H1 (cell line): ENCODE measurements at regions not wholly inside any gene's neighbourhood (a gene's known extent, or its start where the extent isn't known, plus 50 kb on each side); places are given as distances from the start of the nearest gene placed in this dataset.

Experiments
- CTCF ChIA-PET: fragments of 300-600 bp; sonication (Branson Sonifier 250); formaldehyde crosslinking; loops from one replicate; lab custom pipeline; 2021; ENCODE audit not compliant: partially characterized antibody; lab: Charles Lee
- POLR2A ChIA-PET: fragments of 300-600 bp; sonication (Branson Sonifier 250); formaldehyde crosslinking; loops from one replicate; lab custom pipeline; 2021; ENCODE audit warnings: inconsistent platforms; ENCODE audit not compliant: partially characterized antibody; lab: Charles Lee
- DNase-seq, 2 experiments: peaks; one replicate each; pipeline versions ENCODE4 v3.0.0 to v3.0.0-alpha.2; 2010 to 2022; ENCODE audit warnings: low spot score in 2 of 2, low read depth in 1 of 2, mixed read lengths in 1 of 2
- FAIRE-seq: peaks from 2 replicates; lab custom pipeline; 2011; peaks lifted over from hg19 to GRCh38; lab: Jason Lieb, UNC
- H2AFZ ChIP-seq: 2 replicates; pipeline ENCODE4 v1.8.1; 2012; ENCODE audit warnings: low read length, inconsistent platforms
- H2AK5ac ChIP-seq: 2 replicates; pipeline ENCODE4 v1.6.1; 2013; ENCODE audit warnings: low read depth, low read length
- H2BK120ac ChIP-seq: replicated peaks from 2 replicates; pipeline ENCODE3; 2013; ENCODE audit warnings: low read depth, low read length, inconsistent platforms
- H2BK12ac ChIP-seq: 2 replicates; pipeline ENCODE4 v1.6.1; 2013; ENCODE audit warnings: low read depth, low read length
- H2BK15ac ChIP-seq: 2 replicates; pipeline ENCODE4 v1.6.1; 2013; ENCODE audit warnings: low read length
- H2BK20ac ChIP-seq: 2 replicates; pipeline ENCODE4 v1.6.1; 2013; ENCODE audit warnings: low read length
- H2BK5ac ChIP-seq: 2 replicates; pipeline ENCODE4 v1.6.1; 2013; ENCODE audit warnings: low read depth, low read length
- H3K14ac ChIP-seq: 2 replicates; pipeline ENCODE4 v1.6.1; 2013; ENCODE audit warnings: inconsistent platforms; ENCODE audit not compliant: insufficient read length
- H3K18ac ChIP-seq: 2 replicates; pipeline ENCODE4 v1.6.1; 2013; ENCODE audit warnings: low read length; ENCODE audit errors: extremely low read depth
- H3K23ac ChIP-seq: 2 replicates; pipeline ENCODE4 v1.6.1; 2013; ENCODE audit warnings: inconsistent platforms; ENCODE audit not compliant: insufficient read length
- H3K23me2 ChIP-seq: 2 replicates; pipeline ENCODE4 v1.6.1; 2013; ENCODE audit warnings: low read depth, low read length
- H3K27ac ChIP-seq: 2 replicates; pipeline ENCODE4 v1.6.1; 2011; ENCODE audit warnings: low read depth, low read length, inconsistent platforms
- H3K27me3 ChIP-seq, 4 experiments: replicated peaks in 1 of 4; 1 replicate in 1 of 4; 2 replicates in 3 of 4; pipeline versions ENCODE4 v1.6.1 to v1.8.1; 2011 to 2013; ENCODE audit warnings: low read length in 3 of 4, mild to moderate bottlenecking in 3 of 4, inconsistent platforms in 2 of 4, mixed read lengths in 2 of 4, moderate library complexity in 1 of 4; ENCODE audit not compliant: control insufficient read depth in 3 of 4, insufficient read depth in 3 of 4; ENCODE audit errors: extremely low read depth in 1 of 4
- H3K36me3 ChIP-seq, 4 experiments: 2 replicates each; pipeline versions ENCODE4 v1.6.1 to v1.8.1; 2011 to 2013; ENCODE audit warnings: mild to moderate bottlenecking in 4 of 4, low read length in 3 of 4, moderate library complexity in 2 of 4, control low read depth in 1 of 4, inconsistent platforms in 1 of 4; ENCODE audit not compliant: insufficient read depth in 4 of 4, control insufficient read depth in 2 of 4
- H3K4ac ChIP-seq: replicated peaks from 2 replicates; pipeline ENCODE3; 2013; ENCODE audit warnings: low read length, low read depth, mixed read lengths, inconsistent platforms; ENCODE audit not compliant: insufficient read length
- H3K4me1 ChIP-seq, 4 experiments: replicated peaks in 1 of 4; 1 replicate in 1 of 4; 2 replicates in 3 of 4; pipeline versions ENCODE4 v1.6.1 to v1.8.1; 2011 to 2013; ENCODE audit warnings: low read length in 3 of 4, inconsistent platforms in 2 of 4, mixed read lengths in 1 of 4; ENCODE audit not compliant: insufficient read depth in 4 of 4, control insufficient read depth in 3 of 4
- H3K4me2 ChIP-seq, 2 experiments: 2 replicates each; pipeline versions ENCODE4 v1.6.1 to v1.8.1; 2011 to 2013; ENCODE audit warnings: low read depth in 2 of 2, low read length in 2 of 2, control low read depth in 1 of 2, inconsistent platforms in 1 of 2, mild to moderate bottlenecking in 1 of 2; ENCODE audit not compliant: insufficient read depth in 1 of 2
- H3K4me3 ChIP-seq, 4 experiments: fragments of 200-600, 300-600 bp in 1 of 4; sonication (generic), shearing (Covaris generic), sonication (Bioruptor Twin) in 1 of 4; 2 replicates each; pipeline versions ENCODE4 v1.5.1 to v1.8.1; 2011 to 2016; ENCODE audit warnings: low read length in 4 of 4, low read depth in 3 of 4, control low read depth in 2 of 4, inconsistent platforms in 2 of 4, mild to moderate bottlenecking in 2 of 4, mixed read lengths in 1 of 4, moderate library complexity in 1 of 4; ENCODE audit not compliant: insufficient read depth in 2 of 4; ENCODE audit errors: extremely low read depth in 1 of 4
- H3K56ac ChIP-seq: replicated peaks from 2 replicates; pipeline ENCODE3; 2013; ENCODE audit warnings: low read depth, mild to moderate bottlenecking, mixed read lengths, low read length, inconsistent platforms; ENCODE audit not compliant: insufficient read length
- H3K79me1 ChIP-seq: 2 replicates; pipeline ENCODE4 v1.6.1; 2013; ENCODE audit warnings: low read depth, low read length, control low read depth
- H3K79me2 ChIP-seq, 2 experiments: 2 replicates each; pipeline versions ENCODE4 v1.6.1 to v1.8.1; 2012 to 2013; ENCODE audit warnings: low read length in 2 of 2, mild to moderate bottlenecking in 2 of 2, inconsistent platforms in 1 of 2; ENCODE audit not compliant: insufficient read depth in 2 of 2, control insufficient read depth in 1 of 2
- H3K9ac ChIP-seq, 4 experiments: replicated peaks in 1 of 4; 1 replicate in 1 of 4; 2 replicates in 3 of 4; pipeline versions ENCODE4 v1.6.1 to v1.8.1; 2011 to 2013; ENCODE audit warnings: low read depth in 3 of 4, low read length in 3 of 4, control low read depth in 2 of 4, mild to moderate bottlenecking in 2 of 4, moderate library complexity in 2 of 4, inconsistent platforms in 1 of 4; ENCODE audit errors: extremely low read depth in 1 of 4
- H3K9me3 ChIP-seq, 2 experiments: 2 replicates each; pipeline versions ENCODE4 v1.6.1 to v1.8.1; 2012 to 2013; ENCODE audit warnings: mild to moderate bottlenecking in 2 of 2, moderate library complexity in 2 of 2, control low read depth in 1 of 2, inconsistent platforms in 1 of 2, low read depth in 1 of 2, low read length in 1 of 2, mixed read lengths in 1 of 2; ENCODE audit not compliant: insufficient read depth in 2 of 2
- H4K20me1 ChIP-seq, 2 experiments: replicated peaks in 1 of 2; 2 replicates each; pipeline versions ENCODE3 to v1.8.1; 2011 to 2013; ENCODE audit warnings: inconsistent platforms in 2 of 2, low read length in 2 of 2, mild to moderate bottlenecking in 1 of 2; ENCODE audit not compliant: insufficient read depth in 2 of 2, control insufficient read depth in 1 of 2
- H4K5ac ChIP-seq: 2 replicates; pipeline ENCODE4 v1.6.1; 2013; ENCODE audit warnings: low read length, low read depth, mixed read lengths, inconsistent platforms; ENCODE audit not compliant: insufficient read length
- H4K8ac ChIP-seq: 2 replicates; pipeline ENCODE4 v1.8.0; 2013; ENCODE audit warnings: mild to moderate bottlenecking, moderate library complexity, low read length, inconsistent platforms; ENCODE audit not compliant: insufficient read depth; ENCODE audit errors: extremely low read depth
- H4K91ac ChIP-seq: replicated peaks from 2 replicates; pipeline ENCODE3; 2013; ENCODE audit warnings: low read length, mixed read lengths, inconsistent platforms; ENCODE audit not compliant: insufficient read length
- ATF2 ChIP-seq: IDR thresholded peaks from 2 replicates; pipeline ENCODE4 v1.6.1; 2012; ENCODE audit warnings: low read length, inconsistent platforms
- CHD2 ChIP-seq: IDR thresholded peaks from 2 replicates; pipeline ENCODE4 v1.6.1; 2012; ENCODE audit warnings: low read length, improper control_type of control experiment
- EP300 ChIP-seq, 2 experiments: IDR thresholded peaks; 1 replicate in 1 of 2; 2 replicates in 1 of 2; pipeline ENCODE4 v1.6.1; 2011 to 2012; ENCODE audit warnings: low read depth in 2 of 2, low read length in 2 of 2, mild to moderate bottlenecking in 2 of 2, borderline replicate concordance in 1 of 2, inconsistent platforms in 1 of 2, moderate library complexity in 1 of 2
- EZH2 ChIP-seq: fragments of 200-600 bp; sonication (generic); IDR thresholded peaks from 2 replicates; pipeline ENCODE4 v1.7.1; 2012; ENCODE audit warnings: low read depth, mild to moderate bottlenecking, moderate library complexity, low read length, inconsistent platforms; ENCODE audit not compliant: severe bottlenecking
- KDM5A ChIP-seq: fragments of 200-600 bp; IDR thresholded peaks from 2 replicates; pipeline ENCODE4 v1.7.1; 2012; ENCODE audit warnings: mild to moderate bottlenecking, low read length, inconsistent platforms, mixed read lengths
- MAFK ChIP-seq: IDR thresholded peaks from 2 replicates; pipeline ENCODE4 v1.6.1; 2012; ENCODE audit warnings: low read depth, mild to moderate bottlenecking, improper control_type of control experiment, low read length
- POU5F1 ChIP-seq: IDR thresholded peaks from 2 replicates; pipeline ENCODE4 v1.6.1; 2011; ENCODE audit warnings: low read depth, mild to moderate bottlenecking, low read length, moderate library complexity
- RAD21 ChIP-seq, 2 experiments: IDR thresholded peaks in 1 of 2; conservative IDR thresholded peaks in 1 of 2; 2 replicates each; pipeline ENCODE4 v1.6.1; 2011; ENCODE audit warnings: low read depth in 2 of 2, low read length in 2 of 2, improper control_type of control experiment in 1 of 2, inconsistent platforms in 1 of 2, mild to moderate bottlenecking in 1 of 2, moderate library complexity in 1 of 2
- RBBP5 ChIP-seq: IDR thresholded peaks from 2 replicates; pipeline ENCODE4 v1.7.1; 2012; ENCODE audit warnings: low read depth, mild to moderate bottlenecking, inconsistent platforms, low read length, moderate library complexity, borderline replicate concordance
- RFX5 ChIP-seq: IDR thresholded peaks from 2 replicates; pipeline ENCODE4 v1.6.1; 2011; ENCODE audit warnings: low read depth, low read length, improper control_type of control experiment, borderline replicate concordance
- SRF ChIP-seq: IDR thresholded peaks from 2 replicates; pipeline ENCODE4 v1.6.1; 2011; ENCODE audit warnings: mild to moderate bottlenecking, low read depth, low read length, moderate library complexity
- TAF7 ChIP-seq: optimal IDR thresholded peaks from 2 replicates; pipeline ENCODE3; 2011; ENCODE audit warnings: low read depth, mild to moderate bottlenecking, inconsistent platforms, low read length, moderate library complexity, borderline replicate concordance
- TEAD4 ChIP-seq: IDR thresholded peaks from 2 replicates; pipeline ENCODE4 v1.6.1; 2012; ENCODE audit warnings: low read depth, low read length, inconsistent platforms, mixed read lengths
- WGBS, 2 experiments: shearing (Covaris generic) in 1 of 2; methylation state at CpG; one replicate each; pipeline versions ENCODE4 v1.1.6 to v1.1.7; 2013 to 2015; ENCODE audit warnings: low lambda C conversion rate in 2 of 2, mixed read lengths in 2 of 2, inconsistent platforms in 1 of 2, low coverage in 1 of 2, missing lambda C conversion rate in 1 of 2; ENCODE audit not compliant: insufficient replicate concordance in 2 of 2, insufficient coverage in 1 of 2, insufficient read length in 1 of 2; ENCODE audit errors: extremely low coverage in 1 of 2, missing lambda C conversion rate in 1 of 2; 5-methylcytosine and 5-hydroxymethylcytosine counted together

DNA sequence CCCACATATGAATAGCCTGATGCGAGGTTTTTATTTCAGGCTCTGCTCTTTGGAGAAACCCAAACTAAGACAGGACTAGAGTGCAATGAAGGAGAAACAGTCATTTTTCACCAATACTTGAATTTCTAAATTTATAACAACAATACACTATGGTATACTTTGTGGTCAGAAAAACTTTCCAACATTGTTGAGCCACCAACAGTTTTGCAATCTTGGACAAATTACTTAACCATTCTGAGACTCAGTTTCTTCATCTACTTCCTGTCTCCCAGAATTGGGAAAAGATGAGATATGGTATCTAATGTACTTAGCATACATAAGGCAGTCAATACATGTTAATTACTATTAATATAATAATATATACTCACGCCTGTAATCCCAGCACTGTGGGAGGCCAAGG, 519.8 kb upstream of the PLXNA2 start:
- no peak overlapping the region for H2BK15ac ChIP-seq
- no peak overlapping the region for H3K4me3 ChIP-seq
- no peak overlapping the region for H3K4ac ChIP-seq
- H3K9ac ChIP-seq = no peak overlapping the region
- no peak overlapping the region for H3K18ac ChIP-seq
- H4K91ac ChIP-seq = no peak overlapping the region
- no peak overlapping the region for H4K8ac ChIP-seq
- no peak overlapping the region for H2AK5ac ChIP-seq
- H3K14ac ChIP-seq = no peak overlapping the region
- no peaks in the 10 kb centered on the region for H3K9me3 ChIP-seq
- WGBS, 2 experiments = 92% methylated on average over 2 of the region's 2 CpGs; no CpG with 5 or more reads in 1 of the 2 experiments
- H3K23ac ChIP-seq = no peak overlapping the region
- H2BK20ac ChIP-seq = no peak overlapping the region
- H3K4me2 ChIP-seq = no peak overlapping the region
- no peak overlapping the region for H2BK12ac ChIP-seq
- H3K56ac ChIP-seq = no peak overlapping the region
- no peaks in the 10 kb centered on the region for H3K79me1 ChIP-seq
- H3K79me2 ChIP-seq = no peaks in the 10 kb centered on the region
- H2AFZ ChIP-seq = no peak overlapping the region
- H3K4me1 ChIP-seq = no peaks in the 10 kb centered on the region
- no peak overlapping the region for H3K27ac ChIP-seq
- H3K27me3 ChIP-seq = no peaks in the 10 kb centered on the region
- H4K20me1 ChIP-seq = no peaks in the 10 kb centered on the region
- no peak overlapping the region for H2BK120ac ChIP-seq
- FAIRE-seq = no peak
- H2BK5ac ChIP-seq = no peak overlapping the region
- no peaks in the 10 kb centered on the region for H3K23me2 ChIP-seq
- ChIA-PET POLR2A (no interaction called here), CTCF (no interaction called here)
- H3K36me3 ChIP-seq = no peaks in the 10 kb centered on the region
- no peak overlapping the region for H4K5ac ChIP-seq
- DNase-seq = no peak
- no peak for TF ChIP-seq RBBP5
- no peak for TF ChIP-seq POU5F1
- no peak for TF ChIP-seq EZH2
- no peak for TF ChIP-seq CHD2
- no peak for TF ChIP-seq RAD21 (IDR thresholded peaks at IDR 0.05 in 1 of 2, conservative IDR thresholded peaks at IDR 0.05 in 1 of 2; ENCODE audit: low read depth in 2 of 2, low read length in 2 of 2)
- no peak for TF ChIP-seq SRF
- no peak for TF ChIP-seq ATF2
- TF ChIP-seq MAFK = no peak
- no peak for TF ChIP-seq TAF7
- no peak for TF ChIP-seq EP300 (IDR thresholded peaks at IDR 0.05; ENCODE audit: borderline replicate concordance in 1 of 2, low read depth in 2 of 2, low read length in 2 of 2)
- TF ChIP-seq TEAD4 = no peak
- no peak for TF ChIP-seq KDM5A
- no peak for TF ChIP-seq RFX5
